Endothelial cell of umbilical vein (primary cell): ENCODE measurements at regions not wholly inside any gene's neighbourhood (a gene's known extent, or its start where the extent isn't known, plus 50 kb on each side); places are given as distances from the start of the nearest gene placed in this dataset.

Experiments
- BruUV-seq: library from RNA; stranded (reverse); fragments of 400-500 nt; replicated peaks from 2 replicates; lab custom pipeline; 2021; lab: Mats Ljungman, UMichigan
- CTCF ChIA-PET: fragments of 300-600, 350-600 bp; sonication (Branson Sonifier 250); formaldehyde crosslinking; loops from one replicate; lab custom pipeline; 2021; ENCODE audit warnings: antibody characterized with exemption, inconsistent platforms; lab: Charles Lee
- POLR2A ChIA-PET: fragments of 300-600, 350-600 bp; sonication (Branson Sonifier 250); formaldehyde crosslinking; loops from one replicate; lab custom pipeline; 2021; ENCODE audit warnings: antibody characterized with exemption, inconsistent platforms; lab: Charles Lee
- DNase-seq: peaks from one replicate; pipeline ENCODE4 v3.0.0-alpha.2; 2011; ENCODE audit warnings: low read depth, low spot score
- FAIRE-seq: peaks from 2 replicates; lab custom pipeline; 2011; peaks lifted over from hg19 to GRCh38; lab: Jason Lieb, UNC
- H2AFZ ChIP-seq: 2 replicates; pipeline ENCODE4 v1.6.0; 2012; ENCODE audit warnings: low read depth, low read length, control low read depth, inconsistent platforms
- H3K27ac ChIP-seq: 2 replicates; pipeline ENCODE4 v1.5.1; 2011; ENCODE audit warnings: low read depth, mild to moderate bottlenecking, control low read depth, low read length, moderate library complexity; ENCODE audit not compliant: insufficient read depth
- H3K27me3 ChIP-seq, 2 experiments: 2 replicates each; pipeline versions ENCODE4 v1.6.0 to v1.6.1; 2011; ENCODE audit warnings: low read length in 2 of 2, mixed read lengths in 1 of 2; ENCODE audit not compliant: control insufficient read depth in 2 of 2, insufficient read depth in 2 of 2
- H3K36me3 ChIP-seq, 2 experiments: 2 replicates in 1 of 2; 3 replicates in 1 of 2; pipeline ENCODE4 v1.5.1; 2011; ENCODE audit warnings: low read length in 2 of 2, mild to moderate bottlenecking in 1 of 2, moderate library complexity in 1 of 2; ENCODE audit not compliant: control insufficient read depth in 2 of 2, insufficient read depth in 2 of 2; ENCODE audit errors: extremely low read depth in 1 of 2
- H3K4me1 ChIP-seq: 3 replicates; pipeline ENCODE4 v1.5.1; 2011; ENCODE audit warnings: mild to moderate bottlenecking, low read length; ENCODE audit not compliant: control insufficient read depth, insufficient read depth; ENCODE audit errors: extremely low read depth
- H3K4me2 ChIP-seq: 2 replicates; pipeline ENCODE4 v1.6.1; 2011; ENCODE audit warnings: low read length, control low read depth, mixed read lengths; ENCODE audit not compliant: insufficient read depth
- H3K4me3 ChIP-seq, 3 experiments: fragments of 200-600 bp in 1 of 3; sonication (generic), shearing (Covaris generic) in 1 of 3; replicated peaks in 1 of 3; 2 replicates each; pipeline ENCODE4 v1.5.1; 2011 to 2016; ENCODE audit warnings: control low read depth in 3 of 3, low read length in 3 of 3, mild to moderate bottlenecking in 2 of 3, inconsistent platforms in 1 of 3, low read depth in 1 of 3, moderate library complexity in 1 of 3; ENCODE audit not compliant: insufficient read depth in 1 of 3
- H3K79me2 ChIP-seq: 2 replicates; pipeline ENCODE4 v1.6.0; 2012; ENCODE audit warnings: low read length, inconsistent platforms; ENCODE audit not compliant: control insufficient read depth, insufficient read depth
- H3K9ac ChIP-seq: replicated peaks from 2 replicates; pipeline ENCODE3; 2011; ENCODE audit warnings: low read length, control low read depth; ENCODE audit not compliant: insufficient read depth; ENCODE audit errors: extremely low read depth
- H3K9me1 ChIP-seq: replicated peaks from 3 replicates; pipeline ENCODE4 v1.6.0; 2011; ENCODE audit warnings: mild to moderate bottlenecking, low read length; ENCODE audit not compliant: control insufficient read depth, insufficient read depth; ENCODE audit errors: extremely low read depth
- H3K9me3 ChIP-seq: replicated peaks from 2 replicates; pipeline ENCODE4 v1.5.1; 2012; ENCODE audit warnings: low read length, inconsistent platforms; ENCODE audit not compliant: control insufficient read depth, insufficient read depth
- H4K20me1 ChIP-seq: replicated peaks from 2 replicates; pipeline ENCODE3; 2011; ENCODE audit warnings: mild to moderate bottlenecking, low read length; ENCODE audit not compliant: control insufficient read depth, insufficient read depth; ENCODE audit errors: extremely low read depth
- CTCF ChIP-seq, 2 donors: IDR thresholded peaks; 1 replicate in 1 of 2; 2 replicates in 1 of 2; pipeline ENCODE4 v1.5.1; 2011; ENCODE audit warnings: low read length in 2 of 2, mild to moderate bottlenecking in 2 of 2, moderate library complexity in 2 of 2, control low read depth in 1 of 2, inconsistent platforms in 1 of 2, low read depth in 1 of 2; ENCODE audit not compliant: insufficient read depth in 1 of 2; ENCODE audit errors: extremely low read depth in 1 of 2
- EZH2 ChIP-seq: IDR thresholded peaks from 2 replicates; pipeline ENCODE4 v1.6.1; 2012; ENCODE audit warnings: borderline replicate concordance, low read depth, mild to moderate bottlenecking, moderate library complexity, low read length, inconsistent platforms; ENCODE audit not compliant: severe bottlenecking
- FOS ChIP-seq: IDR thresholded peaks from 2 replicates; pipeline ENCODE4 v1.6.1; 2011; ENCODE audit warnings: mild to moderate bottlenecking, low read length, moderate library complexity, borderline replicate concordance; ENCODE audit not compliant: insufficient read depth
- GATA2 ChIP-seq: IDR thresholded peaks from 2 replicates; pipeline ENCODE4 v1.7.0; 2011; ENCODE audit warnings: low read depth, mild to moderate bottlenecking, moderate library complexity, mixed read lengths, low read length; ENCODE audit not compliant: insufficient read length, insufficient read depth
- JUN ChIP-seq: IDR thresholded peaks from 2 replicates; pipeline ENCODE4 v1.6.1; 2011; ENCODE audit warnings: borderline replicate concordance, low read depth; ENCODE audit not compliant: insufficient read length, insufficient read depth
- MAX ChIP-seq: IDR thresholded peaks from 2 replicates; pipeline ENCODE4 v1.6.1; 2011; ENCODE audit not compliant: insufficient read depth, insufficient read length
- MYC ChIP-seq: IDR thresholded peaks from one replicate; pipeline ENCODE4 v1.6.1; 2011; ENCODE audit warnings: mild to moderate bottlenecking, low read depth, low read length
- POLR2A ChIP-seq: IDR thresholded peaks from 2 replicates; pipeline ENCODE4 v1.6.1; 2012; ENCODE audit warnings: low read depth, mild to moderate bottlenecking, control low read depth, low read length
- POLR2AphosphoS5 ChIP-seq: IDR thresholded peaks from 2 replicates; pipeline ENCODE4 v1.6.1; 2012; ENCODE audit warnings: low read depth, mild to moderate bottlenecking, control low read depth, low read length, moderate library complexity; ENCODE audit not compliant: insufficient read depth
- dilution Hi-C: fragments of 300-500 bp; cut with MboI; formaldehyde crosslinking; loops from one replicate; pipeline ENCODE4 v1.15.0; 2019; ENCODE audit warnings: low sequenced_read_pairs; ENCODE audit not compliant: extremely low pct_ligation_motif_present
- intact Hi-C: fragments of 100-400 bp; cut with micrococcal nuclease; formaldehyde crosslinking; loops from one replicate; pipeline ENCODE4 v1.10.0; 2022

- Histone ChIP-seq H3K79me2 (no peaks in the 10 kb centered on the region), H3K36me3 (no peaks in the 10 kb centered on the region), H3K9me1 (no peaks in the 10 kb centered on the region), H3K27ac (no peak overlapping the region), H4K20me1 (no peaks in the 10 kb centered on the region), H3K4me1 (no peaks in the 10 kb centered on the region), H3K4me3 (no peak overlapping the region), H2AFZ (no peak overlapping the region), H3K9ac (no peak overlapping the region), H3K9me3 (no peaks in the 10 kb centered on the region), H3K27me3 (peaks cover 0 to 2% of the 10 kb centered on the region in 2 experiments), H3K4me2 (no peak overlapping the region)
- TF ChIP-seq POLR2AphosphoS5 (no peak), JUN (no peak), MAX (no peak), FOS (no peak), GATA2 (no peak), POLR2A (no peak), EZH2 (no peak), CTCF (IDR thresholded peaks at IDR 0.05; ENCODE audit: extremely low read depth in 1 of 2, insufficient read depth in 1 of 2, low read depth in 1 of 2, low read length in 2 of 2) (no peak), MYC (no peak)
- BruUV-seq: no TSS peak
- dilution Hi-C loops: no loop called here
- POLR2A ChIA-PET: no interaction called here
- FAIRE-seq (no peak), DNase-seq (no peak)
- intact Hi-C loops: no loop called here
- CTCF ChIA-PET: no interaction called here
These were observed 168.9 kb upstream of the EDNRA start for GRCh38 chr4:147311956-147312355.
